Hematopoietic multipotent progenitor cell treated with erythropoietin and hydrocortisone succinate and interleukin-3 and kit ligand, for 17 days (in vitro differentiated cells): ENCODE measurements at regions not wholly inside any gene's neighbourhood (a gene's known extent, or its start where the extent isn't known, plus 50 kb on each side); places are given as distances from the start of the nearest gene placed in this dataset.

Experiments used
- DNase-seq: peaks from one replicate; pipeline ENCODE4 v3.0.0-alpha.2; 2015; ENCODE audit warnings: low spot score

DNA sequence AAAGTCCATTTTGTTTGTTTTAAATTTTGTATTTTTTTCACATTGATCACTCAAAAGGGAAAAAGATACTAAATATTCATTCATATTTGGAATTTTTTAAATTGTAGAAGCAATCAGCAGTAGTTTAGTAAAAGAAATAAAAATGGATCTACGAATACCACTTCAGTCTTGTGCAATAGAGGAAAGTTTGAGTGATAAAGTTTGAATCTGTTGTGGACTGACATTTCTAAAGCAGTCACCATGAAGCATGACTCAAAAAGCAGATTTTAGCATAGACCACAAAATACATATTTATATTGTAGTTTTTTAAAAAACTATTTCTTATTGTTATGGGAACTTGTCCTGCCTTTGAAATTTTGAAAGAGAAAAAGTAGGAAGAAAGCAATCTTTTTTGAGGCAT, 520.5 kb upstream of the ZEB2 start:
- no peak for DNase-seq

DNA sequence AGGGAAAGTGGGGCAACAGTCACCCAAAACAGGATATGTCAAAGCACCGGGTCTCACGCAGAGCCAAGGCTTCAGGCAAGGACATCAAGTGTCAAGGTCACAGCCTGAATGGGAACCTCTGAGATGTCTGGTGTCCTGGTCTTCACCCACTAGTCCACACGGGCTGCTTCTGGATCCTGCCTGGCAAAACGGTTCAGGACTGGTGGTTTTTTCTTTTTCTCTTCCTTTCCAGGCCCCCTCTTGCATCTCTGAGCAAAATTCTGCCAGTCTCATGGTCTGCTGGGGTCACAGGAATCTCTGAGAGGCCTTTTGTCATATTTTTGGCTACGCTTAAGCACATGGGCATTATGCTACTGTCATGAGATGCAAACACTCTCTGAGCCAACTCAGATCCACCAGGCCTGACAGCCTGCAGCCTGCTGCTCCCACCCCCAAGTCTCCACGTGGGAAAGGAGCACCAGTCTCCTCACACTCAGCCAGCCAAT, 518.2 kb upstream of the ZEB2 start:
- DNase-seq = no peak

DNA sequence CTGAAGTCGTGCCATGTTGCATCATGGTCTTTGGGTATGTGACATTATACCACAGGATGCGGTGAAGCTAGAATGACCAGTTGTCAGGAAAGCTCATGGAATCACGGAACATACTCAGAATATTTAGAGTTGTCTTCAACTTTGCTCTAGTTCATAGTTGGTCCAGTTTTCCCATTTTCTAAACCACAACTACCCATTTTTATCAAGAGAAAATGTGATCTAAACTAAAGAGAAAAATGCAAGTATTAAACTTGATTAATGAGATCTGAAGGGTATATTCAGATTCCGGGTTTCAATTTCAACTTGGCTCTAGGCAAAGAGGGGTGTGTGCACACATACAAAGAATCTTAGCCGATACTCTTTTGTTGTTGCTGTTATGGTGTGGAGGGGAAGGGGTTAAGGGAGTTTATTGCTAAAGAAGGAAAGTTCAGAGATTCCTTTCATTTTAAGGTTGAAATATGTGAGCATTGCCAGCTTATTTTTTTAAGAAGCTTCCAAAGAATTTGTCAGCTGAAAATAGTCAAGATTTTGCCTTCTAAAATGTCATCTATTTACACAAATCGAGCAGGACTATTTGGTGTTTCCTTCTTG, 516.6 kb upstream of the ZEB2 start:
- DNase-seq = no peak

DNA sequence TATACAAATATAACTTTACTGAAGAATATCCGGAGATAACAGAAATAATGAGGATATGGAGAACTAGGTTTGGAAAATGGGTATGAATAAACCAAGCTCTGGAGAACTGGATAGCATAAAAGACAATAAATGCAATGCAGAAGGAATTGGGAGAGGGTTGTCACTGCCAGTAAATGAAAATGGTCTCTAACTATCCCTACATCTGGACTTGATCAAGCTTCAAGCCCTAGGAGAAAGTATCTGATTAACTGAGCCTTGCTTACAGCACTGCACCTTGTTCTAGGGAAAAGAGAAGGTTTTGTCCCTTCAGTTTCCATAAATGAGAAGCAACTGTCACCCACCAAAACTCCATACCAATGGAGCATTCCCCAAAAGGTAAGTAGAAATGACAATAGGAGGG, 514.6 kb upstream of the ZEB2 start:
- no peak for DNase-seq

DNA sequence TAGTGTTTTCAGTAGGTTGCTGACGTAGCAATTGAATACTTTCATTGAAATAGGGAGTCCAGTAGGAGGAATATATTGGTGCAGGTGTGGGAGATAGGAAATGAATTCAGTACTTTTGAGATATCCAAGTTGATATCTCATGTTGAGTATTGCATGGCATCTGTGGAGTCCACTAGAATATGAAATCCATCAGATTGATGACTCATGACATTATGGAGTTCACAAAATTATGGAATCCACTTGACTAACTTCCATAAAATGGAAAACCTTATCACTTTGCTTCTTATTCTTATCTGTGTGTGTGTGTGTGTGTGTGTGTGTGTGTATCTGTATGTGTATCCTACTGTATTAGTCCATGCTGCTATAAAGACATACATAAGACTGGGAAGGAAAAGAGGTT, 513.5 kb upstream of the ZEB2 start:
- no peak for DNase-seq

DNA sequence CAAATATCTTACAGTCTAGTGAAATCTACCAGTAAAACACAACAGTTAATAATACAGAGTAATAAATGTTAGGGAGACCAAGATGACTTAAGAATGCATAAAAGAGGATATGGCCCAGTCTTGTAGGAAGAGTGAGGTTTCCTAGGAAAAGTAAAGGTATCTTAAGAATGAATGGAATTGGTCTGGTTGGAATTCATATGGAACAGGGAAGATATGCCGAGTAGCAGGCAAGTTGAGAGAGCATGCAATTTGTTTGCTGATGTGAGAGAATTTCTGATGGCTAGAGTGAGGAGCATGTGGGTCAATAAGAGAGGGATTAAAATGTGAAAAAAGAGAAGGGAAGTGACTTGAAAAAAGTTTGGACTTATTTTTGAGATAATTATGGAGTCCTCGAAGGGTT, 512.9 kb upstream of the ZEB2 start:
- no peak for DNase-seq

DNA sequence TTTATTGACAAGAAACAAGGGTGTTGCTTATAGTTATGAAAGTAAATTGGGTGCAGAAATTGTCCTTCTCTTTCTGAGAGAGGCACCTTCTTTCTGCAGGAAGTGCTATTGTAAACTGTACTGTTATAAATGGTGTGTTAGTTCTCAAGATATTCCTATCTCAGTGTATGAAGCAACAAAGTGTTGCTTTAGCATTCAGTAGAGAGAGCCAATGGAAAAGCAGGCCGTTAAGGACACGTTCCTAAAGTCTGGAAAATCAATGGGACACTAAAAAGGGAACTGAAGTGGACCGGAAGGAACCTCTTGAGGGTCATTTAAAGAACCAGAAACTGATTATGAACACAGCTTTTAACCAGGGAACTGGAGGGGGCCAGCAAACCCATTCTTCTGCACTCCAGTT, 510.0 kb upstream of the ZEB2 start:
- DNase-seq = no peak

- DNase-seq = no peak
These were observed 509.2 kb upstream of the ZEB2 start for GRCh38 chr2:145029081-145029480.

- DNase-seq = no peak
These were observed 508.4 kb upstream of the ZEB2 start for GRCh38 chr2:145028101-145028920.

DNA sequence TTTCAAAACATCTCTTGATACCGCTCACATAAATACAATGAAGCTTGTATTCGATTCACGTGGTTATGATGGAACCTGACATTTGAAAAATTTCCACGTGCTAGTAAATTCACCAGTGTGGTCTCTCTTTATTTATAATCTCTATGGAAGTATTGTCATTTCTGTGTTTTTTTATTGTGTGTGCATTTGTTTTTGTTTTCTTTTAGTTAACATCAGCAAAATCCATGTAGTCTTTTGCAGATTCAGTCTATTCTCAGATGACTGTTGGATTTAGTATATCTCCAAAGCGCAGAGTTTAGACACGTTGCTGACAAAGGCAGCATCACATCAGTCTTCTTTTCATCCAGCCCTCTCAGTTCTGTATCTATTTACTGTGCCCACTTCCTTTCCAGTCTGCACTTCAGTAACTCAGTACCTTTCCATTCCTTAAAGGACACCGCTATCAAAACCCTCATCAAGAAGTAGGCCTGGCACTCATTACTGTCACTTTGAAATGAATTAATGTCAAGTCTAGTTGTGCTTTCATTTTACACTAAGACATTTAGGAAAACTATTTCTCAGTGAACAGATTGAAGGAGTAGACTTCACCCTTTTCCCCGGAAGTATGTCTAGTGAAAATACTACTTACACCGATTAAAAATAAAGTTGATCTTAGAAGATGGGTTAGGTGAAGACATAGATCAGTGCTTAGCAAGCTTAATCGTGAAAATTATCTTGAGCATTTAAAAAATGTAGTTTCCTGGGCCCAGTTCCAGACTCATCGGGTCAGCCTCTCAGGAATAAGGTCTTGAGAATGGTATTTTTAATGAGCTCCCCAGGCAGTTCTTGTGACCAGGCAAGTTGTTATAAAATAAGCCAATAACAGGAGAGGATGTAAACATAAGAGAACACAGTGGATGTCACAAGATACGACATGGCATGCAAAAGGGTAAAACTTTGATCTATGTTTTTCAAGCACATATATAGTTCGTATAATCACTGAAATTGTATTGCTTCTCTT, 506.8 kb upstream of the ZEB2 start:
- DNase-seq = no peak

GRCh38 chr2:145025382-145025781, 505.5 kb upstream of the ZEB2 start:
- no peak for DNase-seq

DNA sequence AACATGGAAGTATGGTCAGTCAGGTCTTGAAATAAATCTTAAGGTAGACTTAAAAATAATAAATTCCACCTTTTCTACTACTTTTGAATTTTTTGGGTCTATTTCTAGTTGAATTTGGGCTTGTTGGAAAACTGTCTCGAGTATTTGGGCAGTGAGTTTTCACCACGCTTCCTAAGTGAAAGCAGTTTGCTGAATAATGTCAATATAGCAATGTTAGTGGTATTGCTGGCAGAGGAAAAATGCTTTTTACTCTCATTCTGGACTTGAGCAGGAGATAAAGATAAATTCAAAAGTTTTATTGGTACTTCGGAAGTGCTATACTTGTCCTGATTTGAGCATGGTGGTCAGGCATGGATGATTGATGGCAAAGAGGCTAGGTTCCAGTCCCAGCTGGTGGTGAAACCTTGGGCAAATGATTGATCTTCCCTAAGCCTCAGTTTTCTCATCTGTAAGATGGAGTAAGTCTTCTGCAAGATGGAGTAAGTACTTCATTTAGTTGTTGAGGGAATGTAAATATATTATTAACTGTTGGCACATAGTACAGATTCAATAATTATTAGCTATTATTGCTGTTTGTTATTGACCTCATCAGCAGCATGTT, 503.5 kb upstream of the ZEB2 start:
- no peak for DNase-seq

DNA sequence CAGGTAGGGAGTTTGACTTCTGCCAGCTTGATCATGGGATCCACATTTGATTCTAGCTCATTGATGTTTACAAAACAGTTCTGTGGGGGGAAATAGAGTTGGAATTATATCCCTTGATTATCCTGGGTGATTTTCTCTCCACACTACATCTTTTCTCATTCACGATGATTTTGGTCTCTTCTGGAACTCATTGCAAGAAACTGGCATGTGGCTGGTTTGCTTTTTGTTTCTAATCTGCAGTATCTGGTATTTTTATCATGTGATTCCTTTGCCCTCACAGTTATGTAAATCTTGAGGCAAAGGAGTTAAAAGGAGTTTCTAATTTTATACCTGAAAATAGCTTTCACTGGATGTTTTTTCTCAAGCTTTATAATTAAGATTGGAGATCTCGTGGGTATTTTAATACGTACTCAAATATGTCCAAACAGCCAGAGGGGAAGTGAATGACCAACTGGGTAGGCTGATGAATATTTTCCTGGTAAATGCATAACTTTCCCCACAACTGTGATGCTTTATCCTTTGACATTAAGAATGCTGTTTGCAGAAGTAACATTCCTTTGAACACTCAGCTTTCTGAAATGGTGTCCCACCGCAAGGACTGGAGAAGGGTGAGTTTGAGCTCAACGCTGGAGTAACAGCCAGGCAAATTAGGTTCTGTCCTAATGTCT, 502.9 kb upstream of the ZEB2 start:
- DNase-seq = no peak

- DNase-seq = no peak
These were observed 502.2 kb upstream of the ZEB2 start for GRCh38 chr2:145021962-145022665.

- DNase-seq = no peak
These were observed 500.8 kb upstream of the ZEB2 start for GRCh38 chr2:145020694-145021093.

DNA sequence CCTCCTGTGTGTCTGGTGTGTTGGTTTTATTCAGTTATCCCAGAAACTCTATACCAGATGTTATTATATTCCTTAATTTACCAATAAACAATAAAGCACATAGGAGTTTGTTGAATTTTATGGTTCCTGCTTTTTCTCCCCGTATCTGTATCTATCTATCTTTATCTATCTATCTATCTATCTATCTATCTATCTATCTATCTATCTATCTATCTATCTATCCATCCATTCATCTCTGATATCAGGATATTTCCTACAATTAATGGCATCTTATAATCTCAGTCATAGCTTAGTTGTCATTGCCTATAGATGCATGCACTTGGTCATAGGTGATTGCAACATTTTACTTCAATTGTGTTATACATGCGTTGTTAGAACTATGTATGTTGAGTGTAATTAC, 500.2 kb upstream of the ZEB2 start:
- DNase-seq = no peak

DNA sequence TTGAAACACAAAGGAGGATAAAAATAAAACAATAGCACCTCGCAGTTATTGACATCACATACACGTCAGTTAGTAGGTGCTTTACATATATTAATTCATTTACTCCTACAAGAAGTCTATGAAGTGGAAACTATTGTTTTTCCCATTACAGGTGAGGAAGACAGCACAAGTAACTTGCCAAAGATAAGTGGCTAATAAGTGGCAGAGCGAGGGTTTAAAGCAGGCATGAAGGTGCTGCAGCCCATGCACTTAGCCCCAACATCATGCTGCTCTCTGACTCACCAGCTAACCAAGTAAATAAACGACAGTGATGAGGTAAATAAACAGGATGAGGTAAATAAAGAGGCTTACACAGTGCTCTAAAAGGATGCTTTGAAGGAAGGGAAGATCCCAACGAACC, 498.6 kb upstream of the ZEB2 start:
- DNase-seq = no peak

DNA sequence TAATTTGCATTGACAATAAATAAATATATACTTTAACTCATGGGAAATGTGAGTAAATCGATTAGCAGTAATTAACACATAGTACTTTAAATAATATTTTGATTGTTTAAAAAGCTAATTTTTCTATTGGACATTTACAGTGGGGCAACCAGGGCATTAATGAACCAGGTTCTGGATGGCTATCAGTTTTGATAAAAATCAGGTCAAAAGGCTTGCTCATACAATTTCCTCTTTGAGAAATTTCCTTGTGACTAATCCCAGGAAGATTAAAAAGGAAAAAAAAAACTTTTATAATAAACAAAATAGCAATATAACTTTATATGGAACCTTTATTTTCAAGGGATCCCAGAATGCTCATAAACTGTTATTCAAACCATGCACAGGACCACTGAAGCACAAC, 497.2 kb upstream of the ZEB2 start:
- DNase-seq = no peak

DNA sequence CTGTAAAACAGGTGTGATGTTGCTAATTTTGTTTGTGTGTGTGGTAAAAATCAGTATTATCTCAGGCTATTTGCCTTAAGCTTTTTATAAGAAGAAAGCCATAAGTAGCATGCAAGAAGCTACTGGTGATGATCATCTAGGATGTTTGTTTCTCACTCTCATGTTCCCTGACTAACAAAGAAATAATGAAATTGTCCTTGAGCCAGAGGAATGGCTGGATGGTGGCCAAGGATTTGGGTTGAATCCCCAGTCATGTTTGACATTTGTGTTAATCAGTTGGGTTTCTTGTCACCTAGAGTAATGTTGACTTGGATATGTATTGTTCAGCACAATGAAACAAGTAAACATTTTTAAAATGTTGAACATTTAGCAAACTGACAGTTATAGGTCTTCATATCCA, 496.8 kb upstream of the ZEB2 start:
- DNase-seq = no peak

- DNase-seq = no peak
These were observed 495.6 kb upstream of the ZEB2 start for GRCh38 chr2:145015561-145015960.

DNA sequence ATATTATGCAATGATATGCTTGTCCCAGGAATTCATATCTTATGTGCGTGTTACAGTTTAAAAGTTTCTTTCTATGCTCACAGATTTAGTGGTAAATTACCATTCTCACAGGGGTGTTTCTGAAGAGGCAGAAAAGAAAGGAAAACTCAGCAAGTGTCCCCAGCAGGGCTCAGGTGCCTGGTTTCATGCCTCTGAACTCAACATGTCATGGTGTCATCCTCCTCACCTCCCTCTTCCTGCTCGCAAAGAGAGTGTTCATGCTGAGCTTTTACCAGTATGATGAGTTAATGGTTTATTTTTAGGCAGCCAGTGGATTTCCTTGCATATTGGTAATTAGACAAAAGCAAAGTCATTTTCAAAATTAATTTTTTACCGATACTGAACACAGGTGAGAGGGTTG, 492.9 kb upstream of the ZEB2 start:
- no peak for DNase-seq
